ENCODE measurements at regions not wholly inside any gene's neighbourhood (a gene's known extent, or its start where the extent isn't known, plus 50 kb on each side); places are given as distances from the start of the nearest gene placed in this dataset.

DNA sequence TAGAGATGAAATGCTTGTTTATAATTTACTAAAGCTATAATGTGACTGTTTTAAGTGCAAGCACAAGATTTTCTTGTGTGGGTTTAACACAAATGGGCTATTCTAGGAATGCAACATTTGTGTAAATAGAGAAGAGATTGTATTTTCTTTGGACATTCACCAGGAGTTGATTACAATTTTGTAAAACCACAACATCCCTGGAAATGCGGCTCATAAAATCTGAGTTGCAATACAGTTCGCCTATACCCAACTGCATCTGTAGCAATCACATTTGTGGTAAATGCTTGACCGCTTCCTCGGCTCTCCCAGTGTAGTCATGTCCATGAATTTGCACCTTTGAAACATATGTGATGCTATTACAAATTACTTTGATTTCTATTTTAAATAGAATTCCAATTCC lies 348.7 kb upstream of the CDH20 start:
- TF ChIP-seq CTCF (IDR thresholded peaks at IDR 0.05; ENCODE audit: insufficient read depth, low read depth, low read length), result no peak
- no peak for TF ChIP-seq EZH2 (IDR thresholded peaks at IDR 0.05; ENCODE audit: insufficient read depth, low read length)

All from astrocyte (in vitro differentiated cells and primary cell).